ENCODE measurements at regions not wholly inside any gene's neighbourhood (a gene's known extent, or its start where the extent isn't known, plus 50 kb on each side); places are given as distances from the start of the nearest gene placed in this dataset.

DNA sequence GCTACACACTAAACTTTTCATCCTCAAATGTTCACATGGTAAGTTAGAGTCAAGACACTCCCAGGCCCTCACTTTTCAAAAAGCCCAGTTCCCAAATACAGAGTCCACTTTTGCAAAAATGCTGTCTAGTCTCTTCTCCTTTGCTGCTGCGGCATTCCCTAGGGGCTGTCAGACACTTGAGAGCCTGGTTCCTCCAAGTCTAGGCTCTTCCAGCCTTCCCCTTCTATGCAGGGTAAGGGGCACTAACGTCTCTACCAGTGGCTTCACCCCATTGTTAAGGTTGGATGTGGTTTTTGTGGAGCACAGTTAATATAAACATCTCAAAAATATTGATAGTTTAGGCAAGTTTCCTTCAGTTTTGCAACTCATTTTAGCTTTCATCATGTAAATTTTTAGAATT is 181.5 kb downstream of the KIF18A start:
- TF ChIP-seq YY1 (IDR thresholded peaks at IDR 0.05): no peak
- TF ChIP-seq, protein P1, sequence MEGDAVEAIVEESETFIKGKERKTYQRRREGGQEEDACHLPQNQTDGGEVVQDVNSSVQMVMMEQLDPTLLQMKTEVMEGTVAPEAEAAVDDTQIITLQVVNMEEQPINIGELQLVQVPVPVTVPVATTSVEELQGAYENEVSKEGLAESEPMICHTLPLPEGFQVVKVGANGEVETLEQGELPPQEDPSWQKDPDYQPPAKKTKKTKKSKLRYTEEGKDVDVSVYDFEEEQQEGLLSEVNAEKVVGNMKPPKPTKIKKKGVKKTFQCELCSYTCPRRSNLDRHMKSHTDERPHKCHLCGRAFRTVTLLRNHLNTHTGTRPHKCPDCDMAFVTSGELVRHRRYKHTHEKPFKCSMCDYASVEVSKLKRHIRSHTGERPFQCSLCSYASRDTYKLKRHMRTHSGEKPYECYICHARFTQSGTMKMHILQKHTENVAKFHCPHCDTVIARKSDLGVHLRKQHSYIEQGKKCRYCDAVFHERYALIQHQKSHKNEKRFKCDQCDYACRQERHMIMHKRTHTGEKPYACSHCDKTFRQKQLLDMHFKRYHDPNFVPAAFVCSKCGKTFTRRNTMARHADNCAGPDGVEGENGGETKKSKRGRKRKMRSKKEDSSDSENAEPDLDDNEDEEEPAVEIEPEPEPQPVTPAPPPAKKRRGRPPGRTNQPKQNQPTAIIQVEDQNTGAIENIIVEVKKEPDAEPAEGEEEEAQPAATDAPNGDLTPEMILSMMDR (IDR thresholded peaks at IDR 0.05; ENCODE audit: low read depth, low read length, missing input control): no peak
- TF ChIP-seq, protein P2, sequence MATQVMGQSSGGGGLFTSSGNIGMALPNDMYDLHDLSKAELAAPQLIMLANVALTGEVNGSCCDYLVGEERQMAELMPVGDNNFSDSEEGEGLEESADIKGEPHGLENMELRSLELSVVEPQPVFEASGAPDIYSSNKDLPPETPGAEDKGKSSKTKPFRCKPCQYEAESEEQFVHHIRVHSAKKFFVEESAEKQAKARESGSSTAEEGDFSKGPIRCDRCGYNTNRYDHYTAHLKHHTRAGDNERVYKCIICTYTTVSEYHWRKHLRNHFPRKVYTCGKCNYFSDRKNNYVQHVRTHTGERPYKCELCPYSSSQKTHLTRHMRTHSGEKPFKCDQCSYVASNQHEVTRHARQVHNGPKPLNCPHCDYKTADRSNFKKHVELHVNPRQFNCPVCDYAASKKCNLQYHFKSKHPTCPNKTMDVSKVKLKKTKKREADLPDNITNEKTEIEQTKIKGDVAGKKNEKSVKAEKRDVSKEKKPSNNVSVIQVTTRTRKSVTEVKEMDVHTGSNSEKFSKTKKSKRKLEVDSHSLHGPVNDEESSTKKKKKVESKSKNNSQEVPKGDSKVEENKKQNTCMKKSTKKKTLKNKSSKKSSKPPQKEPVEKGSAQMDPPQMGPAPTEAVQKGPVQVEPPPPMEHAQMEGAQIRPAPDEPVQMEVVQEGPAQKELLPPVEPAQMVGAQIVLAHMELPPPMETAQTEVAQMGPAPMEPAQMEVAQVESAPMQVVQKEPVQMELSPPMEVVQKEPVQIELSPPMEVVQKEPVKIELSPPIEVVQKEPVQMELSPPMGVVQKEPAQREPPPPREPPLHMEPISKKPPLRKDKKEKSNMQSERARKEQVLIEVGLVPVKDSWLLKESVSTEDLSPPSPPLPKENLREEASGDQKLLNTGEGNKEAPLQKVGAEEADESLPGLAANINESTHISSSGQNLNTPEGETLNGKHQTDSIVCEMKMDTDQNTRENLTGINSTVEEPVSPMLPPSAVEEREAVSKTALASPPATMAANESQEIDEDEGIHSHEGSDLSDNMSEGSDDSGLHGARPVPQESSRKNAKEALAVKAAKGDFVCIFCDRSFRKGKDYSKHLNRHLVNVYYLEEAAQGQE (IDR thresholded peaks at IDR 0.05): no peak
- no peak for TF ChIP-seq MAX (IDR thresholded peaks at IDR 0.05)
- TF ChIP-seq EGR1 (IDR thresholded peaks at IDR 0.05; ENCODE audit: low read depth in 2 of 2): no peak
- TF ChIP-seq JUND (IDR thresholded peaks at IDR 0.05): no peak
- TF ChIP-seq, protein P3, sequence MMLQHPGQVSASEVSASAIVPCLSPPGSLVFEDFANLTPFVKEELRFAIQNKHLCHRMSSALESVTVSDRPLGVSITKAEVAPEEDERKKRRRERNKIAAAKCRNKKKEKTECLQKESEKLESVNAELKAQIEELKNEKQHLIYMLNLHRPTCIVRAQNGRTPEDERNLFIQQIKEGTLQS (IDR thresholded peaks at IDR 0.05): no peak
- TF ChIP-seq RAD21 (IDR thresholded peaks at IDR 0.05): no peak
- no peak for TF ChIP-seq FOXA2 (IDR thresholded peaks at IDR 0.05)
- TF ChIP-seq GABPA (IDR thresholded peaks at IDR 0.05 in 1 of 2, conservative IDR thresholded peaks at IDR 0.05 in 1 of 2): no peak
- no peak for TF ChIP-seq TAF1 (conservative IDR thresholded peaks at IDR 0.05)

All from liver (tissue), 3 donors.